HepG2 (cell line): ENCODE measurements at regions not wholly inside any gene's neighbourhood (a gene's known extent, or its start where the extent isn't known, plus 50 kb on each side); places are given as distances from the start of the nearest gene placed in this dataset.

Experiments used
- CHCHD3 ChIP-seq: sonication (generic); formaldehyde crosslinking; IDR thresholded peaks from 2 replicates; pipeline ENCODE4 v1.8.0; 2022; ENCODE audit warnings: mild to moderate bottlenecking, missing genetic modification reagents, moderate library complexity
- ELF4 ChIP-seq: sonication (generic); formaldehyde crosslinking; IDR thresholded peaks from 2 replicates; pipeline ENCODE4 v1.5.0; 2020; ENCODE audit warnings: missing genetic modification reagents, mild to moderate bottlenecking, moderate library complexity, borderline replicate concordance
- EP300 ChIP-seq, 3 experiments: sonication (generic) in 1 of 3; formaldehyde crosslinking in 1 of 3; IDR thresholded peaks; 2 replicates each; pipeline versions ENCODE4 v1.5.1 to v1.6.1; 2011 to 2020; ENCODE audit warnings: low read depth in 2 of 3, low read length in 2 of 3, borderline replicate concordance in 1 of 3, improper control_type of control experiment in 1 of 3, mild to moderate bottlenecking in 1 of 3, missing genetic modification reagents in 1 of 3, moderate library complexity in 1 of 3
- GATAD2A ChIP-seq: IDR thresholded peaks from 2 replicates; pipeline ENCODE4 v1.6.1; 2016
- KLF6 ChIP-seq: IDR thresholded peaks from 2 replicates; pipeline ENCODE4 v1.8.0; 2016; ENCODE audit warnings: missing biosample characterization, missing genetic modification reagents
- TCF7L2 ChIP-seq: IDR thresholded peaks from 2 replicates; pipeline ENCODE4 v1.6.1; 2011; ENCODE audit warnings: mild to moderate bottlenecking, low read depth, low read length, moderate library complexity
- ZNF766 ChIP-seq: sonication (generic); formaldehyde crosslinking; IDR thresholded peaks from 2 replicates; pipeline ENCODE4 v1.5.0; 2020; ENCODE audit warnings: missing genetic modification reagents, borderline replicate concordance

GRCh38 chr2:12490641-12491040 is 226.1 kb upstream of the TRIB2 start:
- TF ChIP-seq KLF6 (no peak), ZNF766 (CRISPR knock-in tag) (no peak), ELF4 (no peak), TCF7L2 (no peak), GATAD2A (CRISPR knock-in tag) (no peak), CHCHD3 (CRISPR knock-in tag) (no peak), EP300 (IDR thresholded peaks at IDR 0.05; ENCODE audit: low read depth in 2 of 2, low read length in 2 of 2) (no peak), EP300 (CRISPR knock-in tag; IDR thresholded peaks at IDR 0.05; ENCODE audit: borderline replicate concordance) (no peak)
